WTC11 (cell line): ENCODE measurements at regions not wholly inside any gene's neighbourhood (a gene's known extent, or its start where the extent isn't known, plus 50 kb on each side); places are given as distances from the start of the nearest gene placed in this dataset.

Source experiments
- ATAC-seq: fragments of 200-7000 bp; cut with Tn5 transposase; 2 replicates; pipeline ENCODE4 v1.10.0; 2021; ENCODE audit warnings: mild to moderate bottlenecking, moderate library complexity
- CTCF ChIA-PET: fragments of 300-600 bp; sonication (Branson Sonifier 250); formaldehyde crosslinking; loops from one replicate; lab custom pipeline; 2021; ENCODE audit warnings: antibody characterized with exemption; lab: Charles Lee
- POLR2A ChIA-PET: fragments of 350-600 bp; sonication (Branson Sonifier 250); formaldehyde crosslinking; loops from one replicate; lab custom pipeline; 2021; ENCODE audit warnings: antibody characterized with exemption; lab: Charles Lee
- DNase-seq: peaks from one replicate; pipeline ENCODE4 v3.0.0; 2021; ENCODE audit warnings: low spot score
- H3K27ac Mint-ChIP-seq: 2 replicates; pipeline ENCODE4 v1.8.0; 2021; ENCODE audit warnings: mixed read lengths
- H3K27me3 Mint-ChIP-seq: 2 replicates; pipeline ENCODE4 v1.8.0; 2021; ENCODE audit warnings: low read depth, mild to moderate bottlenecking, moderate library complexity, mixed read lengths
- H3K36me3 Mint-ChIP-seq: 2 replicates; pipeline ENCODE4 v1.8.0; 2021; ENCODE audit warnings: mixed read lengths
- H3K4me1 Mint-ChIP-seq: 2 replicates; pipeline ENCODE4 v1.8.0; 2022; ENCODE audit warnings: mixed read lengths
- H3K4me3 Mint-ChIP-seq: 2 replicates; pipeline ENCODE4 v1.8.0; 2021; ENCODE audit warnings: mild to moderate bottlenecking, moderate library complexity, mixed read lengths
- H3K9me3 Mint-ChIP-seq: 2 replicates; pipeline ENCODE4 v1.8.0; 2021; ENCODE audit warnings: mixed read lengths
- ARID4B ChIP-seq: sonication (generic); formaldehyde crosslinking; IDR thresholded peaks from 2 replicates; pipeline ENCODE4 v1.8.0; 2023; ENCODE audit warnings: missing genetic modification reagents, mild to moderate bottlenecking, borderline replicate concordance
- ATF3 ChIP-seq: sonication (generic); formaldehyde crosslinking; conservative IDR thresholded peaks from 2 replicates; pipeline ENCODE4 v1.8.1; 2022; ENCODE audit warnings: mild to moderate bottlenecking, missing genetic modification reagents
- CDX4 ChIP-seq: fragments of 250-450 bp; sonication (Bioruptor Pico); IDR thresholded peaks from 2 replicates; pipeline ENCODE4 v1.9.0; 2021; ENCODE audit warnings: moderate library complexity, mild to moderate bottlenecking, inconsistent platforms, borderline replicate concordance
- EMX1 ChIP-seq: fragments of 250-450 bp; sonication (Bioruptor Pico); IDR thresholded peaks from 2 replicates; pipeline ENCODE4 v1.8.0; 2021; ENCODE audit warnings: mild to moderate bottlenecking
- ERG ChIP-seq: fragments of 250-450 bp; sonication (Bioruptor Pico); IDR thresholded peaks from 2 replicates; pipeline ENCODE4 v1.8.0; 2021; ENCODE audit warnings: mild to moderate bottlenecking
- ESRRA ChIP-seq: sonication (generic); formaldehyde crosslinking; IDR thresholded peaks from 2 replicates; pipeline ENCODE4 v1.8.1; 2022; ENCODE audit warnings: mild to moderate bottlenecking, missing genetic modification reagents, borderline replicate concordance
- GRHL2 ChIP-seq: fragments of 250-450 bp; sonication (Bioruptor Pico); IDR thresholded peaks from 2 replicates; pipeline ENCODE4 v1.8.0; 2022; ENCODE audit warnings: mild to moderate bottlenecking, moderate library complexity; ENCODE audit not compliant: insufficient replicate concordance, severe bottlenecking
- JAZF1 ChIP-seq: fragments of 250-450 bp; sonication (Bioruptor Pico); IDR thresholded peaks from 2 replicates; pipeline ENCODE4 v1.9.0; 2021; ENCODE audit warnings: moderate library complexity, mild to moderate bottlenecking, inconsistent platforms
- KAT7 ChIP-seq: sonication (generic); formaldehyde crosslinking; IDR thresholded peaks from 2 replicates; pipeline ENCODE4 v1.8.1; 2023; ENCODE audit warnings: missing genetic modification reagents, mild to moderate bottlenecking, borderline replicate concordance
- MXD4 ChIP-seq: fragments of 250-450 bp; sonication (Bioruptor Pico); IDR thresholded peaks from 2 replicates; pipeline ENCODE4 v1.8.0; 2021; ENCODE audit warnings: mild to moderate bottlenecking, moderate library complexity, borderline replicate concordance
- NFATC4 ChIP-seq: fragments of 250-450 bp; sonication (Bioruptor Pico); IDR thresholded peaks from 2 replicates; pipeline ENCODE4 v1.9.0; 2021; ENCODE audit warnings: mild to moderate bottlenecking
- RELA ChIP-seq: sonication (generic); formaldehyde crosslinking; IDR thresholded peaks from 2 replicates; pipeline ENCODE4 v1.8.1; 2022; ENCODE audit warnings: missing genetic modification reagents, mild to moderate bottlenecking, borderline replicate concordance
- SMAD4 ChIP-seq: sonication (generic); formaldehyde crosslinking; IDR thresholded peaks from 2 replicates; pipeline ENCODE4 v1.8.0; 2022; ENCODE audit warnings: mild to moderate bottlenecking, missing genetic modification reagents
- ZBTB21 ChIP-seq: sonication (generic); formaldehyde crosslinking; IDR thresholded peaks from 2 replicates; pipeline ENCODE4 v1.8.1; 2023; ENCODE audit warnings: mild to moderate bottlenecking, missing genetic modification reagents, borderline replicate concordance
- ZNF138 ChIP-seq: sonication (generic); formaldehyde crosslinking; conservative IDR thresholded peaks from 2 replicates; pipeline ENCODE4 v1.8.1; 2022; ENCODE audit warnings: mild to moderate bottlenecking, moderate library complexity, missing genetic modification reagents
- ZNF219 ChIP-seq: sonication (generic); formaldehyde crosslinking; IDR thresholded peaks from 2 replicates; pipeline ENCODE4 v1.8.0; 2023; ENCODE audit warnings: missing genetic modification reagents, mild to moderate bottlenecking, borderline replicate concordance
- ZNF425 ChIP-seq: fragments of 250-450 bp; sonication (Bioruptor Pico); conservative IDR thresholded peaks from 2 replicates; pipeline ENCODE4 v1.9.0; 2021; ENCODE audit warnings: mild to moderate bottlenecking
- ZSCAN18 ChIP-seq: fragments of 250-450 bp; sonication (Bioruptor Pico); IDR thresholded peaks from 2 replicates; pipeline ENCODE4 v2.1.2; 2022; ENCODE audit warnings: mild to moderate bottlenecking, moderate library complexity

- no peak for TF ChIP-seq ARID4B
- no peak for TF ChIP-seq ZNF219
Observed at GRCh38 chr17:22669721-22670120, 977.4 kb downstream of the KCNJ18 start (continued).

- TF ChIP-seq ATF3 (CRISPR knock-in tag) (no peak), GRHL2 (CRISPR knock-in tag) (no peak), KAT7 (CRISPR knock-in tag) (no peak), SMAD4 (CRISPR knock-in tag) (no peak), ZBTB21 (CRISPR knock-in tag) (no peak), ZNF425 (CRISPR knock-in tag) (no peak), JAZF1 (CRISPR knock-in tag) (no peak), MXD4 (no peak), ZSCAN18 (CRISPR knock-in tag) (no peak), EMX1 (no peak), ERG (CRISPR knock-in tag) (no peak), ESRRA (CRISPR knock-in tag) (no peak), RELA (no peak), ZNF138 (no peak), NFATC4 (CRISPR knock-in tag) (no peak), CDX4 (no peak), ZNF219 (no peak)
- no peak overlapping the region for H3K4me3 Mint-ChIP-seq
Observed at GRCh38 chr17:22671110-22671509, 978.8 kb downstream of the KCNJ18 start.

More at GRCh38 chr17:22671110-22671509, 978.8 kb downstream of the KCNJ18 start:
- ATAC-seq (no peak), DNase-seq (no peak)
- H3K36me3 Mint-ChIP-seq = peaks cover 71% of the 10 kb centered on the region
- H3K9me3 Mint-ChIP-seq = peaks cover 75% of the 10 kb centered on the region
- CTCF ChIA-PET = no interaction called here
- no peaks in the 10 kb centered on the region for H3K4me1 Mint-ChIP-seq
- POLR2A ChIA-PET = no interaction called here
- peaks cover 14% of the 10 kb centered on the region for H3K27me3 Mint-ChIP-seq
- H3K27ac Mint-ChIP-seq = no peak overlapping the region
